GM19395 (cell line): ENCODE measurements at regions not wholly inside any gene's neighbourhood (a gene's known extent, or its start where the extent isn't known, plus 50 kb on each side); places are given as distances from the start of the nearest gene placed in this dataset.
"Not testable (repeated sequence)": the region's sequence is repeated elsewhere in the genome, so short reads cannot be mapped to it uniquely, and the experiment has no call there.

Experiments used
- ATAC-seq: cut with Tn5 transposase; IDR thresholded peaks from one replicate; pipeline ENCODE4 v1.9.1; 2021; ENCODE audit warnings: mild to moderate bottlenecking, moderate library complexity; ENCODE audit not compliant: unreplicated experiment

- no peak for ATAC-seq
Observed at GRCh38 chr7:119522698-119523097, 750.3 kb upstream of the KCND2 start.

GRCh38 chr7:119545118-119545517 lies 727.9 kb upstream of the KCND2 start:
- no peak for ATAC-seq

- ATAC-seq = no peak
Observed at GRCh38 chr7:119555788-119556187, 717.2 kb upstream of the KCND2 start.

GRCh38 chr7:119556436-119556835 lies 716.5 kb upstream of the KCND2 start:
- ATAC-seq = no peak

GRCh38 chr7:119561751-119562150 lies 711.2 kb upstream of the KCND2 start:
- no peak for ATAC-seq

- ATAC-seq = no peak
Observed at GRCh38 chr7:119562839-119563238, 710.1 kb upstream of the KCND2 start.

- no peak for ATAC-seq
Observed at GRCh38 chr7:119571666-119572065, 701.3 kb upstream of the KCND2 start.

- no peak for ATAC-seq
Observed at GRCh38 chr7:119572132-119572531, 700.8 kb upstream of the KCND2 start.

- no peak for ATAC-seq
Observed at GRCh38 chr7:119572541-119572940, 700.4 kb upstream of the KCND2 start.

GRCh38 chr7:119578116-119578515 lies 694.9 kb upstream of the KCND2 start:
- no peak for ATAC-seq

- ATAC-seq = no peak
Observed at GRCh38 chr7:119594956-119595355, 678.0 kb upstream of the KCND2 start.

- no peak for ATAC-seq
Observed at GRCh38 chr7:119596651-119597050, 676.3 kb upstream of the KCND2 start.

GRCh38 chr7:119606297-119606696 lies 666.7 kb upstream of the KCND2 start:
- ATAC-seq = no peak

- no peak for ATAC-seq
Observed at GRCh38 chr7:119620769-119621168, 652.2 kb upstream of the KCND2 start.

- no peak for ATAC-seq
Observed at GRCh38 chr7:119623427-119623826, 649.5 kb upstream of the KCND2 start.

GRCh38 chr7:119630406-119630969 lies 642.5 kb upstream of the KCND2 start:
- no peak for ATAC-seq

GRCh38 chr7:119633812-119634211 lies 639.2 kb upstream of the KCND2 start:
- not testable (repeated sequence) for ATAC-seq

GRCh38 chr7:119640326-119640725 lies 632.6 kb upstream of the KCND2 start:
- ATAC-seq = no peak

- ATAC-seq = no peak
Observed at GRCh38 chr7:119640861-119641260, 632.1 kb upstream of the KCND2 start.

GRCh38 chr7:119643558-119643957 lies 629.4 kb upstream of the KCND2 start:
- ATAC-seq = no peak

GRCh38 chr7:119647286-119647685 lies 625.7 kb upstream of the KCND2 start:
- no peak for ATAC-seq

GRCh38 chr7:119648752-119649151 lies 624.2 kb upstream of the KCND2 start:
- not testable (repeated sequence) for ATAC-seq

- ATAC-seq = no peak
Observed at GRCh38 chr7:119660080-119660479, 612.9 kb upstream of the KCND2 start.
